GM12878 (cell line): ENCODE measurements at regions not wholly inside any gene's neighbourhood (a gene's known extent, or its start where the extent isn't known, plus 50 kb on each side); places are given as distances from the start of the nearest gene placed in this dataset.

Experiments
- ATF3 ChIP-seq: IDR thresholded peaks from 2 replicates; pipeline ENCODE4 v1.6.1; 2011; ENCODE audit warnings: low read depth, mild to moderate bottlenecking, low read length, moderate library complexity, borderline replicate concordance; ENCODE audit errors: extremely low read depth
- CREM ChIP-seq: IDR thresholded peaks from 2 replicates; pipeline ENCODE4 v1.6.1; 2014; ENCODE audit warnings: antibody characterized with exemption, low read depth
- CTCF ChIP-seq, 3 experiments: IDR thresholded peaks in 2 of 3; conservative IDR thresholded peaks in 1 of 3; 2 replicates each; pipeline ENCODE4 v1.5.1; 2011; ENCODE audit warnings: low read depth in 3 of 3, low read length in 3 of 3, mild to moderate bottlenecking in 3 of 3, control low read depth in 2 of 3, moderate library complexity in 2 of 3, inconsistent platforms in 1 of 3, mixed read lengths in 1 of 3; ENCODE audit not compliant: control insufficient read depth in 2 of 3, insufficient read depth in 1 of 3; ENCODE audit errors: extremely low read depth in 1 of 3
- EZH2 ChIP-seq: IDR thresholded peaks from 2 replicates; pipeline ENCODE4 v1.6.1; 2012; ENCODE audit warnings: low read depth, mild to moderate bottlenecking, control low read depth, inconsistent platforms, low read length, borderline replicate concordance; ENCODE audit not compliant: control insufficient read depth
- GATAD2B ChIP-seq: fragments of 450-650 bp; conservative IDR thresholded peaks from 2 replicates; pipeline ENCODE4 v1.6.1; 2017; ENCODE audit warnings: low read depth, mild to moderate bottlenecking, moderate library complexity
- NFIC ChIP-seq: IDR thresholded peaks from 2 replicates; pipeline ENCODE4 v1.6.1; 2012; ENCODE audit warnings: low read depth, mild to moderate bottlenecking, inconsistent platforms, low read length, moderate library complexity
- POLR2A ChIP-seq: IDR thresholded peaks from 2 replicates; pipeline ENCODE4 v1.6.1; 2011; ENCODE audit warnings: low read depth, mild to moderate bottlenecking, low read length
- POLR2AphosphoS5 ChIP-seq: IDR thresholded peaks from 2 replicates; pipeline ENCODE4 v1.6.1; 2011; ENCODE audit warnings: mild to moderate bottlenecking, low read length, inconsistent platforms
- PRDM15 ChIP-seq: fragments of 450-650 bp; formaldehyde crosslinking; IDR thresholded peaks from 2 replicates; pipeline ENCODE4 v1.4.0; 2020; ENCODE audit warnings: mild to moderate bottlenecking, moderate library complexity
- REST ChIP-seq: IDR thresholded peaks from 2 replicates; pipeline ENCODE4 v1.6.1; 2012; ENCODE audit warnings: mild to moderate bottlenecking, low read depth, low read length
- SMAD1 ChIP-seq: fragments of 450-650 bp; IDR thresholded peaks from 2 replicates; pipeline ENCODE4 v1.6.1; 2018; ENCODE audit warnings: mild to moderate bottlenecking, low read depth; ENCODE audit not compliant: partially characterized antibody
- USF1 ChIP-seq: IDR thresholded peaks from 2 replicates; pipeline ENCODE4 v1.6.1; 2011; ENCODE audit warnings: borderline replicate concordance, low read depth, mild to moderate bottlenecking, moderate library complexity, mixed read lengths, low read length; ENCODE audit not compliant: insufficient read depth; ENCODE audit errors: extremely low read length
- ZBTB33 ChIP-seq: fragments of 450-650 bp; IDR thresholded peaks from 2 replicates; pipeline ENCODE4 v1.6.1; 2017; ENCODE audit warnings: mild to moderate bottlenecking
- ZNF274 ChIP-seq: IDR thresholded peaks from one replicate; pipeline ENCODE4 v1.8.0; 2011; ENCODE audit not compliant: insufficient read length, insufficient read depth

GRCh38 chr9:107980984-107981383 is 491.4 kb upstream of the KLF4 start:
- TF ChIP-seq POLR2A (no peak), CTCF (IDR thresholded peaks at IDR 0.05 in 2 of 3, conservative IDR thresholded peaks at IDR 0.05 in 1 of 3; ENCODE audit: control insufficient read depth in 2 of 3, extremely low read depth in 1 of 3, insufficient read depth in 1 of 3, low read depth in 3 of 3, low read length in 3 of 3) (no peak), SMAD1 (no peak), CREM (no peak), EZH2 (no peak), ATF3 (no peak), GATAD2B (no peak), ZNF274 (no peak), ZBTB33 (no peak), POLR2AphosphoS5 (no peak), PRDM15 (CRISPR knock-in tag) (no peak), REST (no peak), USF1 (no peak), NFIC (no peak)
